ENCODE measurements at regions not wholly inside any gene's neighbourhood (a gene's known extent, or its start where the extent isn't known, plus 50 kb on each side); places are given as distances from the start of the nearest gene placed in this dataset.

DNA sequence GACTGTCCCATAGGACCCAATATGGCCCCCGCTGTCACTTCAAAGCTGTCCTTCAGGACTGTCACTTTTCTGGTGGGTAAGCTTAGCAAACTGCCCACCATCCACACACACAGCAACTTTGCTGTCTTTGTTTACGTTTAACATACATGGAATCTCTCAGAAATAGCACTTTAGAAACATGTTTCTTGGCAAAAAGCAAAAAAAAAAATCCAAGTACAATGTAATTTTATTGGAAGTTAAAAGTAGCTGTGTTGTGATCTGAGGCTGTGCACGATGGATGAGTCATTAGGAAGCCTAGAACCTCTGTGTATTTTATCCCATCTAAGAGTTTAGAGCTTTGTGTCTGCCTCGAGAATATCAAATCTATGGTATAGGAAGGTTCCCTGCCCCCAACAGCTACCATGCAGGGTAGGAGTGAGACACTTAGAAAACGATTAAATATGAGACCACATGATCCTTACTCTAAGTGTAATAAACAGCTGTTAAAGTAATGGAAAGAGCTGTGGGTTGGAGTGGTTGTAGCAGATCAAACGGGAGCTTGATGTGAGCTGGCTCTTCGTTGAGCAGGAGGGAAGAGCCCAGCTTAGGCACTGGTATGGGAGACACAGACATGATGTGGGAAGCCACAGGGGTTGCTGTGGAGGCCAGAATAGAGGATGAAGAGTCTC lies 119.5 kb downstream of the PLEKHG1 start:
- Histone ChIP-seq H3K4me3 (no peak overlapping the region), H3K79me2 (ENCODE audit: control insufficient read depth, insufficient read depth, low read length) (no peaks in the 10 kb centered on the region; the same call in 1 of the 2 replicates), H3K9me3 (replicated peaks; ENCODE audit: control insufficient read depth, insufficient read depth, low read length) (no peaks in the 10 kb centered on the region), H3K4me2 (ENCODE audit: control insufficient read depth, insufficient read depth) (no peak overlapping the region), H3K27ac (ENCODE audit: control insufficient read depth, insufficient read depth) (no peak overlapping the region), H3K4me1 (ENCODE audit: control insufficient read depth, insufficient read depth, low read length) (peaks cover 19% of the 10 kb centered on the region), H3K36me3 (ENCODE audit: control insufficient read depth in 2 of 2, insufficient read depth in 2 of 2, low read length in 1 of 2) (no peaks in the 10 kb centered on the region), H2AFZ (ENCODE audit: control insufficient read depth, low read depth, low read length) (no peak overlapping the region), H3K27me3 (replicated peaks in 1 of 2; ENCODE audit: control insufficient read depth in 2 of 2, insufficient read depth in 2 of 2, low read length in 1 of 2) (no peaks in the 10 kb centered on the region), H4K20me1 (ENCODE audit: control insufficient read depth, insufficient read depth) (no peaks in the 10 kb centered on the region; the same call in 1 of the 2 replicates), H3K9ac (ENCODE audit: control insufficient read depth, insufficient read depth, low read length) (no peak overlapping the region)
- RAD21 ChIA-PET (ENCODE audit: unreplicated experiment), result interaction anchor here (0.7 to 3.0 kb wide), 12 partner anchors 23 to 96 kb away, joined by 3 to 10 read pairs (median 4); no protein-coding TSS in a partner anchor
- CTCF ChIA-PET, result interaction anchor here (1.0 to 3.2 kb wide), 9 partner anchors 20 to 98 kb away, joined by 3 to 25 read pairs (median 4); no protein-coding TSS in a partner anchor
- POLR2A ChIA-PET, result interaction anchor here (0.5 to 1.8 kb wide), 5 partner anchors 16 to 119 kb away, joined by 3 to 8 read pairs (median 4); no protein-coding TSS in a partner anchor
- 34% methylated on average over 7 of the region's 7 CpGs for WGBS (ENCODE audit: insufficient coverage, insufficient replicate concordance, low lambda C conversion rate, missing lambda C conversion rate)
- FAIRE-seq, result peak; percentile 52
- no peak for ATAC-seq
- no peak for DNase-seq (ENCODE audit: low read depth, low spot score)
- SMC1A ChIA-PET (ENCODE audit: uncharacterized antibody, unreplicated experiment), result interaction anchor here (0.6 to 6.5 kb wide), 21 partner anchors 11 to 301 kb away, joined by 3 to 43 read pairs (median 4); partner anchors contain the start of gene PLEKHG1
- intact Hi-C loops (cut with micrococcal nuclease; ENCODE audit: unreplicated experiment), result no loop called here
- BruUV-seq (replicated peaks), result no TSS peak
- no peak for TF ChIP-seq RAD21 (IDR thresholded peaks at IDR 0.05; ENCODE audit: insufficient read depth, low read depth, low read length)
- no peak for TF ChIP-seq ZNF622 (IDR thresholded peaks at IDR 0.05)
- no peak for TF ChIP-seq NRF1 (conservative IDR thresholded peaks at IDR 0.05; ENCODE audit: low read depth, low read length)
- TF ChIP-seq SIX5 (IDR thresholded peaks at IDR 0.05; ENCODE audit: low read depth, low read length, severe bottlenecking), result no peak
- TF ChIP-seq, protein P1, sequence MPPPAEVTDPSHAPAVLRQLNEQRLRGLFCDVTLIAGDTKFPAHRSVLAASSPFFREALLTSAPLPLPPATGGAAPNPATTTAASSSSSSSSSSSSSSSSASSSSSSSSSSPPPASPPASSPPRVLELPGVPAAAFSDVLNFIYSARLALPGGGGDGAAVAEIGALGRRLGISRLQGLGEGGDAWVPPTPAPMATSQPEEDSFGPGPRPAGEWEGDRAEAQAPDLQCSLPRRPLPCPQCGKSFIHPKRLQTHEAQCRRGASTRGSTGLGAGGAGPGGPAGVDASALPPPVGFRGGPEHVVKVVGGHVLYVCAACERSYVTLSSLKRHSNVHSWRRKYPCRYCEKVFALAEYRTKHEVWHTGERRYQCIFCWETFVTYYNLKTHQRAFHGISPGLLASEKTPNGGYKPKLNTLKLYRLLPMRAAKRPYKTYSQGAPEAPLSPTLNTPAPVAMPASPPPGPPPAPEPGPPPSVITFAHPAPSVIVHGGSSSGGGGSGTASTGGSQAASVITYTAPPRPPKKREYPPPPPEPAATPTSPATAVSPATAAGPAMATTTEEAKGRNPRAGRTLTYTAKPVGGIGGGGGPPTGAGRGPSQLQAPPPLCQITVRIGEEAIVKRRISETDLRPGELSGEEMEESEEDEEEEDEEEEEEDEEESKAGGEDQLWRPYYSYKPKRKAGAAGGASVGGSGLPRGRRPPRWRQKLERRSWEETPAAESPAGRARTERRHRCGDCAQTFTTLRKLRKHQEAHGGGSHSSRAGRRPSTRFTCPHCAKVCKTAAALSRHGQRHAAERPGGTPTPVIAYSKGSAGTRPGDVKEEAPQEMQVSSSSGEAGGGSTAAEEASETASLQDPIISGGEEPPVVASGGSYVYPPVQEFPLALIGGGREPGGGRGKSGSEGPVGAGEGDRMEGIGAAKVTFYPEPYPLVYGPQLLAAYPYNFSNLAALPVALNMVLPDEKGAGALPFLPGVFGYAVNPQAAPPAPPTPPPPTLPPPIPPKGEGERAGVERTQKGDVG (CRISPR knock-in tag; IDR thresholded peaks at IDR 0.05), result no peak
- in situ Hi-C loops (cut with MboI), result no loop called here

Data from GM12878 (cell line).